Large intestine (tissue), 3 donors: ENCODE measurements at regions not wholly inside any gene's neighbourhood (a gene's known extent, or its start where the extent isn't known, plus 50 kb on each side); places are given as distances from the start of the nearest gene placed in this dataset.

Experiments
- DNase-seq, 2 donors: peaks; one replicate each; pipeline versions ENCODE4 v3.0.0 to v3.0.0-alpha.2; 2013
- H3K27ac ChIP-seq: one replicate; pipeline ENCODE4 v1.5.1; 2013; ENCODE audit warnings: low read length
- H3K27me3 ChIP-seq: 2 replicates; pipeline ENCODE4 v1.6.1; 2013; ENCODE audit warnings: low read length; ENCODE audit not compliant: control insufficient read depth, insufficient read depth
- H3K36me3 ChIP-seq: 2 replicates; pipeline ENCODE4 v1.6.1; 2013; ENCODE audit warnings: low read length; ENCODE audit not compliant: control insufficient read depth, insufficient read depth
- H3K4me1 ChIP-seq: one replicate; pipeline ENCODE4 v1.6.1; 2013; ENCODE audit warnings: low read length; ENCODE audit not compliant: control insufficient read depth, insufficient read depth
- H3K4me3 ChIP-seq: one replicate; pipeline ENCODE4 v1.5.1; 2013; ENCODE audit warnings: low read length
- H3K9me3 ChIP-seq: one replicate; pipeline ENCODE4 v1.6.1; 2013; ENCODE audit warnings: mild to moderate bottlenecking, low read depth, low read length, moderate library complexity; ENCODE audit not compliant: control insufficient read depth
- WGBS: methylation state at CpG from one replicate; pipeline ENCODE4 v1.1.5; 2013; ENCODE audit warnings: low lambda C conversion rate; ENCODE audit not compliant: insufficient coverage; 5-methylcytosine and 5-hydroxymethylcytosine counted together

DNA sequence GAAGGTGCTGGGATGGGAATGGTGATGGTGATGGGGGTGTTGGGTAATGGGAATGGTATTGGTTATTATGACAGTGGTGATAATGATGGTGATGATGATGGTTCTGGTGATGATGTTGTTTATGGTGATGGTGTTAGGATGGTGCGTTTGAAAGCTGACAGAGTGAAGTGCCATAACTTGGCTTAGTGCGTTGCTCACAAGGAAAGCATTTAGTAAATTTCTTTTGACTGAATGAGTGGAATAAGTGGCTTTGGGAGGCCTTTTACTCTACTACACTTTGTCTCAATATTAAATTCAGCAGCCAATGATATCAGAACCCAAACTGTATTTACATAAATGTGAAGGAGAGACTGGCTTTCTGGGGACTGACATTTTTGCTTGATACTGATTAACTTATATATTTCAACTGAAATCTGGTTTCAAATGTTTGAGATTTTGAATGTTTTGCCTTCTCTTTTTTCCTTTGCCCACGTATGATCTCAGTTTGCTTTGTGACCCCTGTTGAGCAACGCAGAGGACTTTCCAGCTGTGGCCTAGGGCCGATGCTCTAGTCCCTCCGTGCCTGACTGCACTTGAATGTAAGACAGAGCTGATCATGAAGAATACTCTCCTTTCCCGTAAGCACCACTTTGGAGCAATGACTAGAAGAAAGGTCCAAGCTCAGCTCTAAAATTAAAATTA is 128.5 kb upstream of the SH3BP4 start:
- Histone ChIP-seq H3K27me3 (no peaks in the 10 kb centered on the region), H3K4me1 (peaks cover 8% of the 10 kb centered on the region), H3K9me3 (no peaks in the 10 kb centered on the region), H3K27ac (peak overlapping the region; percentile 41), H3K4me3 (no peak overlapping the region), H3K36me3 (no peaks in the 10 kb centered on the region)
- WGBS = 67% methylated on average over 1 of the region's 7 CpGs
- no peak for DNase-seq

DNA sequence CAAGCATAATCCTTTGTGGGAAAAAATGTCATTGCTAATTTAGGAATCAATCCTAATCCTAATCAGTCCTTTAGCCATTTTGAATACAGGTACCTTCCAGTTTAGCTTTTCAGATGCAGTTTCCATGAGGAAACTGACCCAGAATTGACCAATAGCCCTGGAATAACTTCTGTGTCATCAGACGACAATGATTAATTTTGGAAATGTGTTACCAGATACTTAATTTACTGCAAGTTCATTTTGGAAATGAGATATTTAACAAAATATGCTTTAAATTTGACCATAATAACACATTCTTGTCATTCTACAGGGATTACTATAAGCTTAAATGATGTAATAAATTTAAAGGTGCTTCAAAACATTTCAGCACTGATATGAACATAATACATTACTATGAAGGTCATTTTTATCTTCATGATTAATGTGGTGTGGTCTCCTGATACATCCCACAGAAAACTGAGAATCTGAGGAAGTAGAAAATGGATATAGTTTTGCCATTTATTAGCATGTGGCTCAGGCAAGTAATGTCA is 129.8 kb upstream of the SH3BP4 start:
- WGBS = 100% methylated on average over 1 of the region's 1 CpG
- no peaks in the 10 kb centered on the region for H3K27me3 ChIP-seq
- no peak for DNase-seq
- H3K4me3 ChIP-seq = no peak overlapping the region
- H3K36me3 ChIP-seq = no peaks in the 10 kb centered on the region
- no peaks in the 10 kb centered on the region for H3K9me3 ChIP-seq
- H3K27ac ChIP-seq = no peak overlapping the region
- peaks cover 8% of the 10 kb centered on the region for H3K4me1 ChIP-seq

DNA sequence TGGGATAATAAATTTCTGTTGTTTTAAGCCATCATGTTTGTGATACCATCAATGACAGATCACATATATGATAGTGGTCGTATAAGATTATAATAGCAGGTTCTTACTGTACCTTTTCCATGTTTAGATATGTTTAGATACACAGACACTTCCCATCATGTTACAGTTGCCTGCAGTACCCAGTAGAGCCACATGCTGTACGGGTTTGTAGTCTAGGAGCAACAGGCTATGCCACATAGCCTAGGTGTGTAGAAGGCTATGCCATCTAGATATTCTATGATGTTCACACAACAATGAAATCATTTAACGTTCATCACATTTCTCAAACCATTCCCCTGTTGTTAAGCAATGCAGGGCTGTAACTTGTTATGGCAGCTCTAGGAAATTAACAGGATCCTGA is 132.9 kb upstream of the SH3BP4 start:
- 100% methylated on average over 1 of the region's 3 CpGs for WGBS
- Histone ChIP-seq H3K36me3 (no peaks in the 10 kb centered on the region), H3K9me3 (no peaks in the 10 kb centered on the region), H3K27me3 (no peaks in the 10 kb centered on the region), H3K4me1 (peaks cover 5% of the 10 kb centered on the region), H3K4me3 (no peak overlapping the region), H3K27ac (no peak overlapping the region)
- no peak for DNase-seq

DNA sequence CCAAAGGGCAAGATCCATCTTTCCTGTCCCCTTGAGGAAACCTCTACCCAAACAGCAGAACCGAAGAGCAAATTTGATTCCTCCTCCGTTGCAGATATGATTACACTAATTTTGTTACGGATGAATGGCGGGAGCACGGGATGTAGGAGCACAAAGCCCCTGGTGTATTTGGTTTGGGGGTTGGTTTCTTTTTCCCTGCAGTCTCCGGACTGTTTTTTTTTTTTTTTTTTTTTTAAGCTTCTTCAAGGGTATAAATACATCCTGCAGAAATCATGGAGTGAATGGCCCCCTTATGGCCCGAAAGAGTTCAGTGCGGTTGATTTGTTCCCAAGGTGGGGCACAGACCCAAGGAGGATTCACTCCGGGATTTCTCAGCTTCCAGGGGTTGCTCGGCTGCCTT is 135.3 kb upstream of the SH3BP4 start:
- Histone ChIP-seq H3K4me1 (no peaks in the 10 kb centered on the region), H3K27me3 (peaks cover 4% of the 10 kb centered on the region), H3K9me3 (no peaks in the 10 kb centered on the region), H3K4me3 (no peak overlapping the region), H3K27ac (no peak overlapping the region), H3K36me3 (no peaks in the 10 kb centered on the region)
- 75% methylated on average over 1 of the region's 10 CpGs for WGBS
- DNase-seq = no peak

DNA sequence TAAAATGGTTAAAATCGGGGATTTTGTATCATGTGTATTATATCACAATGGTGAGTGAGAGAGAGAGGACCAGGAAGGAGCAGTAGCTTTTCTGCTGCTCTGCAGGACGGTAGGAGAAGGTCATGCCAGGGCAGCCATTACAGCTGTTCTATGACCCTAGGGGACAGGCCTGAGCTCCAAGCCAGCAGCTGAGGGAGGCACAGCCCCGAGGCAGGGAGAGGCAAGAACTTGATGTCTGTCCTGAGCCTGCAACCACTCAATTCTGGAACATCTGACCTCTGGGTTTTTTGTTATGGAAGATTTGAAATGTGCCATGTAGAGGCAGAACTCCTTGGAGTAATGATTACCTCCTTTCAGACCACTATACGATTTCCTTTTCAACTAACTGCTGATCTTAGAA is 135.8 kb upstream of the SH3BP4 start:
- H3K9me3 ChIP-seq = no peaks in the 10 kb centered on the region
- H3K27me3 ChIP-seq = peaks cover 4% of the 10 kb centered on the region
- no peak for DNase-seq
- no peaks in the 10 kb centered on the region for H3K4me1 ChIP-seq
- 100% methylated on average over 1 of the region's 4 CpGs for WGBS
- no peak overlapping the region for H3K27ac ChIP-seq
- no peaks in the 10 kb centered on the region for H3K36me3 ChIP-seq
- no peak overlapping the region for H3K4me3 ChIP-seq

DNA sequence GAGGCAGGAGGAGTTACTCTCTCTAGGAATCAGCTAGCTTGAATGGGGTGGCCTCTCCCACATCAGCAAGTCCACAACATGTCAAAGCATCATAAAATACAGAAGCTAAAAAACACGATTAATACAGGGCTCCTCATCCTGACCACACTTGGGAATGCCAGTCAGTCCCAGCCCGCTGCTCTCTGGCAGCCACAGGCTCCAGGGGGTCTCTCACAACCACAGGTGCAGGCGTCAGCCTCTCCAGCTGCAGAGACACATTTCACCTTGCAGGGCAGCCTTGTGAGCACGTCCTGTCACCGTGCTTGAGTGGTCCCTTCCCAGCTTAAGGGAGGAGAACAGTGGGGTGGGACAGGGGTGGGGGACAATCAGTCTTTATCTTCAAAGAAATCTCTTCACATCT is 137.4 kb upstream of the SH3BP4 start:
- H3K4me3 ChIP-seq = no peak overlapping the region
- peaks cover 4% of the 10 kb centered on the region for H3K27me3 ChIP-seq
- H3K4me1 ChIP-seq = no peaks in the 10 kb centered on the region
- no peaks in the 10 kb centered on the region for H3K36me3 ChIP-seq
- WGBS = no CpG with 5 or more reads among the region's 5 CpGs
- H3K9me3 ChIP-seq = no peaks in the 10 kb centered on the region
- no peak overlapping the region for H3K27ac ChIP-seq
- DNase-seq = no peak

DNA sequence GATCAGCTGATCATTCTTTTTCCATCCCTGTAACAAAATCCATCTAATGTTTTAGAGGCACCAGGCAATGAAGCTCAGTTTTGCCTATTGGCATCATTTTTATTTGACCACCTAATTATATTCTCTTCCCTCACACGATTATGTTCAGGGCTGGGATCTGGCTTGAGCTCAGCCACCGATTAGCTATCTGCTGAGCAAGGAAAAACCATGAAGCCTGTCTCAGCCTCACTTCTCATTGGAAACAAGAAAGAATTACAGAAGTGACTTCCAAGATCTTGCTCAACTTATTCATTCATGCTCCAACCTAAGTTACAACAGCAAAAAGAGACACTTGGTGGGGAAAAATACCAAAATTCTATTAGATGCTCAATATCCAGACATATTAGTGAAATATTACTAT is 139.0 kb upstream of the SH3BP4 start:
- Histone ChIP-seq H3K27me3 (peaks cover 4% of the 10 kb centered on the region), H3K27ac (no peak overlapping the region), H3K36me3 (no peaks in the 10 kb centered on the region), H3K9me3 (no peaks in the 10 kb centered on the region), H3K4me3 (no peak overlapping the region), H3K4me1 (no peaks in the 10 kb centered on the region)
- DNase-seq = no peak
- WGBS = no CpG with 5 or more reads among the region's 2 CpGs

DNA sequence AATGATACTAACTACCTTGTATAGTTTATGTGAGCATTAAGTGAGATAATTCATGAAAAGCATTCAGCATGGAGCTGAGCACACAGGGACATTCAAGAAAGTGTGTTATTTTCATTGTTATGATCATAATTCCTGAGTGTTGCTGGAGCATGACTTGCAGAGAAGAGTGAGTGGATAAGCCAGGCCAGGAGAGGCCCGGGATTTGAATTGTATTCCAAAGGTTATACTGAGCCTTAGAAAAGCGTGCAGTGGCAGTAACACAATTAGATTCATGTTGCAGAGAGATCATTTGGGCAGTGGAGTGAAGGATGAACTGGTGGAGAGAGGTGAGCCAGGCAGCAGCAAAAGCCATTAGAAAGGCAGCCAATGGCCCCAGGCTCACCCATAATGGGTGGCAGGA is 142.9 kb upstream of the SH3BP4 start:
- Histone ChIP-seq H3K4me3 (no peak overlapping the region), H3K27ac (no peak overlapping the region), H3K9me3 (no peaks in the 10 kb centered on the region), H3K27me3 (peaks cover 4% of the 10 kb centered on the region), H3K36me3 (no peaks in the 10 kb centered on the region), H3K4me1 (no peaks in the 10 kb centered on the region)
- DNase-seq = peak in 1 of 2 donors; percentile 43
- WGBS = no CpG with 5 or more reads among the region's 2 CpGs

DNA sequence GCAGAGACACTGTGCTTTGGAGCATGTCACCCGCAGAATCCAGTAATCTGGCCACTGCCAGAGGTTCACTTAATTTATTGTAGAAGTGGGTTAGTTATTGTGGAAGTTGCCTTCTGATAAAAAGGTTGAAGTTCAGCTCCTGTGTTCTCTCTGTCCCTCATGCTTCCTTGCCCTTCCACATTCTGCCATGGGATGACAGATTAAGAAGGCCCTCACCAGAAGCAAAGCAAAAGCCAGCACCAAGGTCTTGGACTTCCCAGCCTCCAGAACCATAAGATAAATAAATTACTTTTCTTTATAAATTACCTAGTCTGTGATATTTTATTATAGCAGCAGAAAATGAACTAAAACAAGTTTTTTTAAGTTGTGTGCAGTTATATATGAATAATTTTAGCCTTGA is 145.0 kb upstream of the SH3BP4 start:
- H3K9me3 ChIP-seq = no peaks in the 10 kb centered on the region
- H3K36me3 ChIP-seq = no peaks in the 10 kb centered on the region
- no peak overlapping the region for H3K4me3 ChIP-seq
- no peaks in the 10 kb centered on the region for H3K4me1 ChIP-seq
- peaks cover 2% of the 10 kb centered on the region for H3K27me3 ChIP-seq
- no peak overlapping the region for H3K27ac ChIP-seq
- WGBS = no CpG with 5 or more reads among the region's 1 CpG
- DNase-seq = no peak

DNA sequence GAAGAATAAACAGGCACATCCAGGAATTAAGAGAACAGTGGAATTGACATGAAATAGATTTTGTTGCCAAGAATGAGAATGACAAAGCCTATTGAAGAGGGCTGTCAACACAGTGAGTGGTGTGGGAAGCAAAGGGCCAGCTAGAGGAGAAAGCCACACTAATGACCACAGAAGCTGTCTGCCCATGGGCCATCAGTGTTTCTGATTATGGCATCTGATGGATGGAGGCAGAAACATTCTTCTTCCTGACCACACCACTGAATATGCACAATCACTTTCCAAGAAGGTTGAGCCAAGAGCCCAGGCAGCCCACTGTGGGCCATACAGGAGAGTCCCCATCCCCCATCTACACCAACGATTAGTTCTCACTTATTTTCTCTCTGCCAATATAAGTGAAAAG is 146.0 kb upstream of the SH3BP4 start:
- Histone ChIP-seq H3K36me3 (no peaks in the 10 kb centered on the region), H3K4me1 (no peaks in the 10 kb centered on the region), H3K27me3 (no peaks in the 10 kb centered on the region), H3K9me3 (no peaks in the 10 kb centered on the region), H3K4me3 (no peak overlapping the region), H3K27ac (no peak overlapping the region)
- WGBS = 80% methylated on average over 1 of the region's 1 CpG
- no peak for DNase-seq

DNA sequence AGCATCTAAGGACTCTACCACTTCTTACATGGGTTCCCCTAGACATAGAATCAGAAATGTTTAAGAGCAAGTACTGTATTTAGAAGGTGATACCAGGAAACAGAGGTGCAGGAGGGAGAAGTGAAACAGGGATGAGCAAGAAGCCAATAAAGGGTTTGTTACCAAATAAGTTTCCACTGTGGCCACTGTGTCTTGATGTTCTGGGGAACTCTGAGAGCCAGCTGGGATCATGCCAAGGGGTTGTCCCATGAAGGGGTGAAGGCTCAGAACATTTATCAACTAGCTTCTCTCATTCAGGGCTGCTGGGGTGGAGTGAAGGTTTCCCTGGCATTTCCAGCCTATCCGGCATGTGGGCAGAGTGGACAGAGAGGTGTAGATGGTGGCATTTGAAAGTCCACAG is 147.1 kb upstream of the SH3BP4 start:
- Histone ChIP-seq H3K36me3 (no peaks in the 10 kb centered on the region), H3K27ac (no peak overlapping the region), H3K9me3 (no peaks in the 10 kb centered on the region), H3K4me3 (no peak overlapping the region), H3K4me1 (no peaks in the 10 kb centered on the region), H3K27me3 (no peaks in the 10 kb centered on the region)
- whole genome bisulfite sequencing = no CpG with 5 or more reads among the region's 1 CpG
- DNase-seq = no peak
